GM12878 (cell line): ENCODE measurements at regions not wholly inside any gene's neighbourhood (a gene's known extent, or its start where the extent isn't known, plus 50 kb on each side); places are given as distances from the start of the nearest gene placed in this dataset.

ENCODE experiments used
- ATF3 ChIP-seq: IDR thresholded peaks from 2 replicates; pipeline ENCODE4 v1.6.1; 2011; ENCODE audit warnings: low read depth, mild to moderate bottlenecking, low read length, moderate library complexity, borderline replicate concordance; ENCODE audit errors: extremely low read depth
- CHD1 ChIP-seq: IDR thresholded peaks from 2 replicates; pipeline ENCODE4 v1.6.1; 2012; ENCODE audit warnings: low read depth, low read length, improper control_type of control experiment
- CREB1 ChIP-seq: IDR thresholded peaks from 2 replicates; pipeline ENCODE4 v1.6.1; 2012; ENCODE audit warnings: low read depth, mild to moderate bottlenecking, inconsistent platforms
- CTCF ChIP-seq, 3 experiments: IDR thresholded peaks in 2 of 3; conservative IDR thresholded peaks in 1 of 3; 2 replicates each; pipeline ENCODE4 v1.5.1; 2011; ENCODE audit warnings: low read depth in 3 of 3, low read length in 3 of 3, mild to moderate bottlenecking in 3 of 3, control low read depth in 2 of 3, moderate library complexity in 2 of 3, inconsistent platforms in 1 of 3, mixed read lengths in 1 of 3; ENCODE audit not compliant: control insufficient read depth in 2 of 3, insufficient read depth in 1 of 3; ENCODE audit errors: extremely low read depth in 1 of 3
- EGR1 ChIP-seq, 2 experiments: IDR thresholded peaks; 1 replicate in 1 of 2; 2 replicates in 1 of 2; pipeline ENCODE4 v1.6.1; 2011 to 2012; ENCODE audit warnings: low read depth in 2 of 2, low read length in 2 of 2, borderline replicate concordance in 1 of 2, mild to moderate bottlenecking in 1 of 2, moderate library complexity in 1 of 2
- JUNB ChIP-seq: IDR thresholded peaks from 2 replicates; pipeline ENCODE4 v1.6.1; 2016; ENCODE audit warnings: antibody characterized with exemption, mild to moderate bottlenecking
- MAX ChIP-seq: IDR thresholded peaks from 2 replicates; pipeline ENCODE4 v1.6.1; 2012; ENCODE audit warnings: low read depth, low read length, improper control_type of control experiment
- MYC ChIP-seq: IDR thresholded peaks from 2 replicates; pipeline ENCODE4 v1.6.1; 2011; ENCODE audit warnings: mild to moderate bottlenecking, low read length, moderate library complexity, inconsistent platforms; ENCODE audit not compliant: insufficient read depth, insufficient replicate concordance, insufficient read length, severe bottlenecking
- PBX3 ChIP-seq: IDR thresholded peaks from 2 replicates; pipeline ENCODE4 v1.6.1; 2011; ENCODE audit warnings: mild to moderate bottlenecking, low read depth, low read length, moderate library complexity; ENCODE audit not compliant: insufficient replicate concordance
- POLR2A ChIP-seq: IDR thresholded peaks from 2 replicates; pipeline ENCODE4 v1.6.1; 2011; ENCODE audit warnings: low read depth, mild to moderate bottlenecking, low read length
- POLR2AphosphoS5 ChIP-seq: IDR thresholded peaks from 2 replicates; pipeline ENCODE4 v1.6.1; 2011; ENCODE audit warnings: mild to moderate bottlenecking, low read length, inconsistent platforms

- no peak for TF ChIP-seq CTCF (IDR thresholded peaks at IDR 0.05 in 2 of 3, conservative IDR thresholded peaks at IDR 0.05 in 1 of 3; ENCODE audit: control insufficient read depth in 2 of 3, extremely low read depth in 1 of 3, insufficient read depth in 1 of 3, low read depth in 3 of 3, low read length in 3 of 3)
- TF ChIP-seq POLR2A = no peak
- no peak for TF ChIP-seq CHD1
- no peak for TF ChIP-seq CREB1
- no peak for TF ChIP-seq ATF3
- TF ChIP-seq MAX = no peak
- TF ChIP-seq EGR1 (IDR thresholded peaks at IDR 0.05; ENCODE audit: borderline replicate concordance in 1 of 2, low read depth in 2 of 2, low read length in 2 of 2) = no peak
- TF ChIP-seq MYC = no peak
- no peak for TF ChIP-seq PBX3
- TF ChIP-seq POLR2AphosphoS5 = no peak
- TF ChIP-seq JUNB = no peak
These were observed 417.3 kb downstream of the IPO8 start for GRCh38 chr12:30278401-30278800.
